Stimulated activated CD8-positive, alpha-beta memory T cell treated with anti-CD3 and anti-CD28 coated beads, Interleukin-7, amount 100 ng/mL, for 24 hours (primary cell): ENCODE measurements at regions not wholly inside any gene's neighbourhood (a gene's known extent, or its start where the extent isn't known, plus 50 kb on each side); places are given as distances from the start of the nearest gene placed in this dataset.
"Not testable (repeated sequence)": the region's sequence is repeated elsewhere in the genome, so short reads cannot be mapped to it uniquely, and the experiment has no call there.

Experiments
- DNase-seq: peaks from one replicate; pipeline ENCODE4 v3.0.0-alpha.2; 2020; ENCODE audit warnings: low read depth

- DNase-seq: no peak
These were observed 223.3 kb upstream of the PRKCQ start for GRCh38 chr10:6803427-6803783.

GRCh38 chr10:6802759-6803426 lies 222.8 kb upstream of the PRKCQ start:
- DNase-seq: no peak

GRCh38 chr10:6796231-6796630 lies 216.2 kb upstream of the PRKCQ start:
- no peak for DNase-seq

GRCh38 chr10:6795541-6795940 lies 215.5 kb upstream of the PRKCQ start:
- no peak for DNase-seq

GRCh38 chr10:6794841-6795240 lies 214.8 kb upstream of the PRKCQ start:
- DNase-seq: not testable (repeated sequence)

GRCh38 chr10:6794441-6794840 lies 214.4 kb upstream of the PRKCQ start:
- no peak for DNase-seq

GRCh38 chr10:6788731-6789130 lies 208.7 kb upstream of the PRKCQ start:
- no peak for DNase-seq

- no peak for DNase-seq
These were observed 208.2 kb upstream of the PRKCQ start for GRCh38 chr10:6788231-6788630.

- DNase-seq: no peak
These were observed 207.6 kb upstream of the PRKCQ start for GRCh38 chr10:6787718-6788117.

GRCh38 chr10:6787091-6787490 lies 207.0 kb upstream of the PRKCQ start:
- no peak for DNase-seq

- no peak for DNase-seq
These were observed 206.5 kb upstream of the PRKCQ start for GRCh38 chr10:6786579-6787031.

GRCh38 chr10:6784429-6784828 lies 204.4 kb upstream of the PRKCQ start:
- DNase-seq: not testable (repeated sequence)

- no peak for DNase-seq
These were observed 203.4 kb upstream of the PRKCQ start for GRCh38 chr10:6783471-6783870.

- no peak for DNase-seq
These were observed 202.3 kb upstream of the PRKCQ start for GRCh38 chr10:6782378-6782777.

- DNase-seq: no peak
These were observed 201.2 kb upstream of the PRKCQ start for GRCh38 chr10:6781133-6781770.

- no peak for DNase-seq
These were observed 200.1 kb upstream of the PRKCQ start for GRCh38 chr10:6780008-6780677.

GRCh38 chr10:6778992-6779701 lies 199.1 kb upstream of the PRKCQ start:
- no peak for DNase-seq

GRCh38 chr10:6776170-6776569 lies 196.1 kb upstream of the PRKCQ start:
- no peak for DNase-seq

GRCh38 chr10:6774406-6774805 lies 194.3 kb upstream of the PRKCQ start:
- DNase-seq: no peak

GRCh38 chr10:6771331-6771730 lies 191.3 kb upstream of the PRKCQ start:
- no peak for DNase-seq

GRCh38 chr10:6770846-6771245 lies 190.8 kb upstream of the PRKCQ start:
- DNase-seq: no peak

- no peak for DNase-seq
These were observed 189.8 kb upstream of the PRKCQ start for GRCh38 chr10:6769704-6770417.
